ENCODE measurements at regions not wholly inside any gene's neighbourhood (a gene's known extent, or its start where the extent isn't known, plus 50 kb on each side); places are given as distances from the start of the nearest gene placed in this dataset.
A peak's percentile ranks its signal among the peaks of the same experiment; 100 is the strongest.
"Not testable (repeated sequence)": the region's sequence is repeated elsewhere in the genome, so short reads cannot be mapped to it uniquely, and the experiment has no call there.

DNA sequence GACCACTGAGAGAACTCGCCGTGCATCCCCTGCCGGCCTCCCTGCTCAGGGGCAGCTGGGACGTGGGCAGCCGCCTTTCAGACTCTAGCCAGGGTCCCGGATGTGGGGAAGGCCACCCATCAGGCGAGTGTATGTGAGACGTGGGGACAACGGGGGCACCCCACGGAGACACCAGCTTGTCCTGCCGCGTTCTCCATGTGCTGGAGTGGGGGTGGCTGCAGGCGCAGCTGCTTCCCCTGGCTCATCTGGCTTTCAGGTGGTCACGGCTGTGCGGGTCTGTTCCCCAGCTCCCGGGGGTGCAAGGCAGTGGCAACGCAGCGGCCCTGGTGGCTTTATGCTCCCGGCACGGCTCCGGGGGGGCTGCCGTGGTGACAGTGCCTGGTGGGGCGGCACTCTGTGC, 4427.5 kb upstream of the TPTE start:
- H3K4me2 ChIP-seq; H3K9me3 ChIP-seq (replicated peaks in 1 of 11); H3K27me3 ChIP-seq; H4K20me1 ChIP-seq; H3K27ac ChIP-seq; H3K4me3 ChIP-seq; H3K9ac ChIP-seq; H3K4me1 ChIP-seq; H3K36me3 ChIP-seq: not testable (repeated sequence)

DNA sequence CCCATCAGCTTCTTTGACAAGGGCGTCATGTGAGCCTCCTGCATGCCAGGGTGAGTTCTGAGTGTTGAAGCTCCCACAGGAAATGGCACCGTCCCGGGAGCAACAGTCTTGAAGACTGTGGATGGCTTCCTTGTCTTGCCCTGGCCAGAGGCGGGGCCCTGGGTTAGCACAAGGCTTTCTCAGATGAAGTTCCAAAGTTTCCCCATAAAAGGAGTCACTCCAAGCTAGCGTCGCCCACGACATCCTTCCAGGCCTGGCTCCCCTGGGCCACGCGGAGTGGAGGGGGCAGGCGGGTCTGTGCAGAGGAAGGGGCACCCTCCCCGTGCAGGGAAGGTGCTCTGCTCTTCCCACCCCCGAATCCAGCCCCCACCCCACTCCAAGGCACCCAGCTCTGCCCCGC, 4426.1 kb upstream of the TPTE start:
- not testable (repeated sequence) for H4K20me1 ChIP-seq; H3K9ac ChIP-seq; H3K4me2 ChIP-seq; H3K4me1 ChIP-seq; H3K9me3 ChIP-seq (replicated peaks in 1 of 11); H3K27me3 ChIP-seq; H3K36me3 ChIP-seq; H3K4me3 ChIP-seq; H3K27ac ChIP-seq

DNA sequence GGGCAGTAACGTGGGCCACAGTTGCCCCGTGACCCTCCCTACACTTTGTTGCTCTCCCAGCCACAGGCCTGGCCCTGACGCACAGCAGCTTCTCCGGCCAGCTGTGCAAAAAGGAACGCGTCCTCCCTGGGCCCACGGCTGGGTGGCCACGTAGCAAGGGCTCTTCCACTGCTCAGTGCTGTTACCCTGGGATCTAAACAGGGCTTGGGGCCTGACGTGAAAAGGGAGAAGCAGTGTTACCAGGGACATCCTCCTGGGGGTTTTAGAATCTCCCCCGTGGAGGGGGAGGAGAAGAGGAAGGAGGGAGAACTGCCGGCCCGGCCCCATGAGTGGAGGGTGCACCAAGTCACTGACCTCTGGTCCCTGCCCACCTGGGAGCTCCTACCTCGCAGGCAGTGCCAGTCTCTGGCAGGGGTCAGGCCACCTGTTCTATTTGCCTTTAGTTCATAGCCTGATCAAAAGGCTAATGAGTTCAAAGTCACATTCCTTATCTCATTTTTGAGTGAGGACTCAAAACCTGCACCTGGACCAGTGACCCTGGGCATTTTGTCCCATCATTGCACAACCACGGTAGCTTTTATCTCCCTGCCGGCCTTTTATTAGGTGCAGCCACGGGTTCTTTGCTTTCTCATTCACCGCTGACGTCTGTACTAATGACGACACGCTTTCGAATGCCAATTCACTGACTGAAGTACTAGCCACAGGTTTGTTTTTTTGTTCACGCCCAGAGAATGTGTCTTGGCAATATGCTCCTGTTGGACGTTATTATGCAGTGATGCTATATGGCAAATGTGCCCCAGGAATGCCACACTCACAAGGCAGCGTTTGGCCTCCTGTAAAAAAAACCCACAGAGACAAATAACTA, 4424.6 kb upstream of the TPTE start:
- not testable (repeated sequence) for H3K36me3 ChIP-seq; H3K27ac ChIP-seq; H3K4me3 ChIP-seq; H3K27me3 ChIP-seq; H3K9me3 ChIP-seq (replicated peaks in 1 of 11); H3K4me1 ChIP-seq; H3K4me2 ChIP-seq; H3K9ac ChIP-seq; H4K20me1 ChIP-seq

DNA sequence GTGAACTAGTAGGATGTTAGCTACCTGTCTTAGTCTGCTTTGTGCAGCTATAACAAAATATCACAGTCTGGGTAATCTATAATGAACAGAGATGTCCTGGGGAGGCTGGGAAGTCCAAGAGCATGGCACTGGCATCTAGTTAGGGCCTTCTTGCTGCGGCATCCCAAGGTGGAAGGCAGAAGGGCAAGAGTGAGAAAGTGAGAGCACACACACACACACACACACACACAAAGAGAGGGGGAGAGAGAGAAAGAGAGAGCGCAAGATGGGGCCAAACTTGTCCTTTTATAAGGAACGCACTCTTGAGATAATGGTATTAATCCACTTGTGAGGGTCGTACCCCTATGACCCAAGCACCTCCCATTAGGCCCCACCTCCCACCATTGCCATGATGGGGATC, 4423.6 kb upstream of the TPTE start:
- not testable (repeated sequence) for H3K36me3 ChIP-seq; H3K4me1 ChIP-seq; H3K27me3 ChIP-seq; H3K4me3 ChIP-seq; H3K9me3 ChIP-seq (replicated peaks in 1 of 11); H3K9ac ChIP-seq; H3K4me2 ChIP-seq; H3K27ac ChIP-seq; H4K20me1 ChIP-seq

DNA sequence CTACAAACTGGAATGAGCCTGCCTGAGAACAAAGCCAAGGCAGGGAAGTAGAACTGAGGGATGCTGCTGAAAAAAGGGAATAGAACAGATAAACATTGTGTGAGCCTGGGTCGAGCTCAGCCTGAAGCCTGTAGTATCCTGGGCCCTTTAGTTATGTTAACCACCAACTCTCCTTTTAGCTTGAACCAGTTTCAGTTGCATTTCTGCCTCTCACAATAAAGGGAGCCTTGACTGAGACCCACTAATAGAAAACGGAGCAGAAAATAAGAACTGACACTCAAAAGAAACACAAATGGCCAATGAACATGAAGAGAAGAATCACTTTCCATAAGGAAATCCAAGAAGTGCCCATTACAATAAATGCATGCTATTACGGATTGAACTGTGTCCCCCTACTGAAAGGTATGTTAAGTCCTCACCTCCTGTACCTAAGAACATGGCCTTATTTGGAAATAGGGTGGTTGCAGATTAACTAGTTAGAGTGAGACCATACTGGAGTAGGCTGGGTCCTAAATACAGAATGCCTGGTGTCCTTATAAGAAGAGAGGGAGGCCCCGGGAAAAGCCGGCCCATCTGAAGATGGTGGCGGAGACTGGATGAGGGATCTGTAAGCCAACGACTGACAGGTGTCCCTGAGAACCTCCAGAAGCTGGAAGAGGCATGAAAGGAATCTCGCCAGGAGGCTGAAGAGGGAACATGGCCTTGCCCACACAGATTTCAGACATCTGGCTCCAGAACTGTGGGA, 4423.0 kb upstream of the TPTE start:
- H3K9me3 ChIP-seq (replicated peaks in 1 of 11) = not testable (repeated sequence)

DNA sequence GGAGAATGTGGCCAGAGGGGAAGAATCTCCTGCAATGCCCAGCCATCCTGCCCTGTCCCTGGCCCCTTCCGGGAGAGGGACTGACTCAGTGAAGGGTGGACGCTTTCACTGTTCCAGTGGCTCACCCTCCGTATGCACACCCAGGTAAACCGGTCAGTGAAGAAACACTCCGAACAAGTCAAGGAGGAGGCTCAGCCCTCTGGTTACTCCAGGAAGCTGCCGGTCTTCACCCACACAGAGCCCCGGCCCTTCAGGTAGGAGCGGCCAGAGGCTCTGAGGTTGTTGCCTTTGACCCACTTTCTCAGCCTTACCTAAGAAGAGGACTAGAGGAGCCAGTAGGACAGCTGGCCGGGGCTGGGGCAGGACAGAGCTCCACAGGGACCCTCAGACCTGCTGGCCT, 4419.8 kb upstream of the TPTE start:
- not testable (repeated sequence) for H3K4me2 ChIP-seq; H3K9ac ChIP-seq; H4K20me1 ChIP-seq; H3K27me3 ChIP-seq; H3K4me1 ChIP-seq; H3K4me3 ChIP-seq; H3K36me3 ChIP-seq; H3K27ac ChIP-seq; H3K9me3 ChIP-seq (replicated peaks in 1 of 11)

More for the DNA sequence above, 4423.0 kb upstream of the TPTE start:
- H3K27ac ChIP-seq, H3K27me3 ChIP-seq, H4K20me1 ChIP-seq, H3K4me3 ChIP-seq, H3K9ac ChIP-seq, H3K36me3 ChIP-seq, H3K4me1 ChIP-seq, H3K4me2 ChIP-seq: not testable (repeated sequence)

DNA sequence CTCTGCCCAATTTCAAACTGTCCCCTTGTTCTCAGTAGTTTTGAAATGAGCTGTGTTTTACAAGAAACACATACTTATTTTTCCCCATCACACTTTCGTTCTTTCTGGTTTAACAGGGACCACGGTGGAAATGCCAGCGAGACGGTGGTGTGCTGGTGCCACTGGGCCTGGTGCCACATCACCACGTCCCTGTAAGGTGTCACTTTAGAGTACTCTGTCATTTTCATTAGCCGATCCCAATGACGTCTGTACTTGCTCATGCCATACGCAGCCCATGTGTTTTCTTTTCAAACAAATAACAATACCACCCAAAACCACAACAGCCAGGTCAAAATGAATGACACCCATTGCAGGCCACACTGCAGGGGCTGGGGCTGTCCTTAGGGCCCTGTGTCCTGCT, 4416.8 kb upstream of the TPTE start:
- not testable (repeated sequence) for H3K4me2 ChIP-seq; H3K9me3 ChIP-seq (replicated peaks in 1 of 11); H3K4me3 ChIP-seq; H3K36me3 ChIP-seq; H3K27me3 ChIP-seq; H3K27ac ChIP-seq; H4K20me1 ChIP-seq; H3K9ac ChIP-seq; H3K4me1 ChIP-seq

DNA sequence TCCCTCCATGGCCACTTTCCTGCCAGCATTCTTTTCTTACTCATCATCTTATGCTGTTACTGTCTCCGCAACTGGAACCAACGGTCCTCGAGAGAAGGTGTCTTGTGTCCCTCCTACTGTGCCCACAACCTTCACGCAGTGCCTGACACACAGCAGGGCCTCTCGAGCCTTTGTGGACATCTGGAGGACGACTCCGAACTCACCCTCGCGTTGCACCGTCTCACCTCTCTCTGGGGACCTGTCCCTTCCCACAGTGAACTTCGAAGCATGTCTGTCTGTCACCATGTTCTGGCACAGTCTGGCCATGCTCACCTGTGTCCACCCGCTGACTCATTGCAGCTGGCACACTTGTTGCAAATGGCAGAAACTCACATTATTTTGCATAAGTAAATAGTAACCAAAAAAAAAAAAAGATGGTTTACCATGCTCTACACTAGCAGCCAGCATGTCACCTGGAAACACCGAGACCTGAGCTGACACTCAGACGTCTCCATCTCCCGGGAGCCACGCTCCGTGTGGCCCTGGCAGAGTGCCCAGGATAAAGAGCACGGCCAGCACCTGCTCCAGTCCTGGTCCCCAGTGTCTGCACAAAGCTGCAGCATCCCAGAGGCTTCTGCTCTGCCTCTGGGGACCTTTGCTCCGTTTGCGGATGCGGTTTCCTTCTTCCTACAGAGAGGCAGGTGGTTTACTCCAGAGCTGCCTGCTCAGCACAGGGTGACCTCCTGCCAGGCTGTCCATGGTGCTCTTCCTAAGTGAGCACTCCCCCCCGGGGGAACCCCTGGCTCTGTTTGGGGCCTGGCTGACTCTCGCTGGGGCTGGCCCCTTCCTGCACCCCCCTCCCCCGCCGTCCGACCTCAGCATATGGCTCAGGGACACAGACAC, 4414.5 kb upstream of the TPTE start:
- H4K20me1 ChIP-seq; H3K4me2 ChIP-seq; H3K4me3 ChIP-seq; H3K27me3 ChIP-seq; H3K9me3 ChIP-seq (replicated peaks in 1 of 11); H3K9ac ChIP-seq; H3K27ac ChIP-seq; H3K36me3 ChIP-seq; H3K4me1 ChIP-seq: not testable (repeated sequence)

DNA sequence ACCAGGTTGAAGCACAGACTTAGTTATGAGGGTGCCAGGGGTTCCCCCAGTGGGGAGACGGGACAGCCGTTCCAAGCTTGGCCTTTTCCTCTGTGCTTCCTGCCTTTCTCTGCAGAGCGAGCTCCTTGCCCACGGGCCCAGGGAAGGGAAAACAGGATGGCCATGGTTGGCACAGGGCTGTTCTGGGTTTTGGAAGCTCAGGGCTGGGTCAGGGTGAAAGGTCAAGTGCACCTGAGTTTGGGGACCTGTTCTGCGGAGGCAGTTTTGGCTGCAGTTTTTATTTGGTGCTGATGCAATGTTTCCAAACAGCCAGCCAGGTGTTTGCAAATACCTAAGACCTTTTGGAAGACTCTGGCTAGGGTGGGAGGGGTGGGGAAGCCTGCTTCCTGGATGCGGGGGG, 4412.5 kb upstream of the TPTE start:
- not testable (repeated sequence) for H3K36me3 ChIP-seq; H3K4me3 ChIP-seq; H3K27me3 ChIP-seq; H3K4me1 ChIP-seq; H3K27ac ChIP-seq; H3K4me2 ChIP-seq; H3K9me3 ChIP-seq (replicated peaks in 1 of 11); H3K9ac ChIP-seq; H4K20me1 ChIP-seq

DNA sequence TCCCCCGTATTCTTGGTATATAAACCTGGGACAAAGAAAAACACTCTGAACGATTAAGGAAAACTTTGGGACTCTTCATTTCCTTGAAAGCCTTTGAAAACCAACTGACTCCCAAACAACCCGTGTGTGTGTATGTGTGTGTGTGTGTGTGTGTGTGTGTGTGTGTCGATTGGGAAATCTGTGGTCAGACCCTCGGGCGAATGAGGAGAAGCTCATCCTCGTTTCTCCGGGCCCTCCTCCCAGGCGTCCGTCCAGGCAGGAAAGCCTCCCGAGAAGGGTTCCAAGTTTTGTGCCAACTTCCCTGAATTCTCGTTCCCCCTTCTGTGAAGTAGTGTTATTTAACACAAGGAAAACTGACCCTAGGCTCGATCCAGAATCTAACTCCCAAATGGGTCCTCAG, 4411.6 kb upstream of the TPTE start:
- H4K20me1 ChIP-seq; H3K27ac ChIP-seq; H3K4me2 ChIP-seq; H3K36me3 ChIP-seq; H3K4me1 ChIP-seq; H3K9ac ChIP-seq; H3K9me3 ChIP-seq (replicated peaks in 1 of 11); H3K27me3 ChIP-seq; H3K4me3 ChIP-seq: not testable (repeated sequence)

DNA sequence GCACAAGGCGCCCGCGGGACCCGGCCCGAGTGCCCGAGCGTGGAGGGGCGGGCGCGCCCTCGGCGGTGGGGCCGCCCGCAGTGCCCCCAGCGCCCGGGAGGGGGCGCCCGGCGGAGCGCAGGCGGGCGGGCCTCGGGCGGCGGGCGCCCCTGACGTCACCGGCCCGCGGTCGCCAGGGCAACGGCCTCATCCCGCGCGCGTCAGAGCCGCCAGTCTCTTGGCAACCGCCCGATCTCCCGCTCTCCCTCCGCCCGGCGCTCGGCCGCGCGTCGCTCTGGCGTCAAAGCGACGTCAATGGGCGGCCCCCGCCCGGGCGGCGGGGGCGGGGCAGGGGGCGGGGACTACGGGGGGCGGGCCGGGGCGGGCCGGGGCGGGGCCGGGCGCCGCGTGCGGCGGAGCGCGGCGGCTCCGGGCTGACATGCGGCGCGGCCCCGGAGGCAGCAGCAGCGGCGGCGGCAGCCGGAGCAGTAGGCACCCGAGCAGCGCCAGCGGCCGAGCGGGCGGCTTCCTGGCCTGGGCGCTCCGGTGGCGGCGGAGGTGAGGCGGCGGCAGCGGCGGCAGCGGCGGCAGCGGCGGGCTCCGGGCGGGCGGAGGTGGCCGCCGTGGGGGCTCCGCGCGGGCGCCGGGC, 4410.6 kb upstream of the TPTE start:
- Histone ChIP-seq H3K9ac (0 out of 22 replicates have a peak overlapping the region, but pooled peaks of 2 of the 11 experiments have one; percentile 51 to 58), H3K4me3 (peak overlapping the region in 4 of 10 experiments; percentile 33 to 51 (median 44); a peak in 1 of 20 replicates)
- not testable (repeated sequence) for H3K4me2 ChIP-seq; H3K27ac ChIP-seq; H4K20me1 ChIP-seq; H3K4me1 ChIP-seq; H3K36me3 ChIP-seq; H3K9me3 ChIP-seq (replicated peaks in 1 of 11); H3K27me3 ChIP-seq

DNA sequence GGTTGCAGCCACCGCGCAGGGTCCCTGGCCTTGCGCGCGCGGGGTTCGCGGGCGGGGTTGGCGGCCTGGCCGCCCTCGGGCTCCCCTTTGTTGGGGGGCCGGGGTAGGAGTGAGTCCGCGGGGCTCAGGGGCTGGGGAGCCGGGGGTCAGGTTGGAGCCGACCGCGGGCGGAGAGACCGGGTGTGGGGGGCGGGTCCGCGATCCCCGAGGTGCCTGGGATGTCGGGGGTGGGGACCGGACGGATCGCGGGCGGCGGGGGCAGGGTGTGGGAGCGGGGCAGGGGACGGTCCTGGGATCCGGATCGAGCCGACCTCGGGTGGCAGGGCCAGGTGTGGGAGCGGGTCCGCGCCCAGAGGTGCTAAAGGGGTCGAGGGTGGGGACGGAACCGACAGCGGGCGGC, 4410.0 kb upstream of the TPTE start:
- Histone ChIP-seq H3K9ac (0 out of 22 replicates have a peak overlapping the region, but pooled peaks of 2 of the 11 experiments have one; percentile 51 to 58), H3K4me3 (peak overlapping the region in 5 of 10 experiments; percentile 33 to 51 (median 47); a peak in 3 of 20 replicates)
- H3K9me3 ChIP-seq (replicated peaks in 1 of 11); H3K27ac ChIP-seq; H4K20me1 ChIP-seq; H3K4me1 ChIP-seq; H3K36me3 ChIP-seq; H3K27me3 ChIP-seq; H3K4me2 ChIP-seq: not testable (repeated sequence)

DNA sequence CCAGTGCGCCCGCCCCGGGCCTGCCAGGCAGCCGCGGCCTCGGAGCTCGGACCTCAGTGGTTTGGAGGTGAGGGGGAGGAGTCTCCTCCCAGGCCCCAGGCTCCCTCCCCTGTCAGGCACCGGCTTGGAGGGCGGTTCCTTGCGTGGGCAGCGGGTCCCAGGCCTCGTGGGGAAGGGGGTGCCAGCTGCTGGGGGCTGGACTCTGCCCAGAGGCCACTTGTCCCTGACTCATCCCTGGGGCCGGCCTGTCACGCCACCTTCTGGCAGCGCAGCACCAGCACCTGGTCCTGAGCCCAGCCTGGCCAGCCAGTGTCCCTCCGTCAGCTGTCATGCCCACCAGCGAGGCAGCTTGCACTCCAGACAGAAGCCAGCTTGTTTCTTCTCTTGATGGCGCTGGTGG, 4403.0 kb upstream of the TPTE start:
- not testable (repeated sequence) for H3K4me1 ChIP-seq; H3K9me3 ChIP-seq (replicated peaks in 1 of 11); H3K9ac ChIP-seq; H3K36me3 ChIP-seq; H3K4me3 ChIP-seq; H3K27me3 ChIP-seq; H4K20me1 ChIP-seq; H3K4me2 ChIP-seq; H3K27ac ChIP-seq
